Ishikawa (cell line): ENCODE measurements at regions not wholly inside any gene's neighbourhood (a gene's known extent, or its start where the extent isn't known, plus 50 kb on each side); places are given as distances from the start of the nearest gene placed in this dataset.

Source experiments
- CEBPB ChIP-seq: IDR thresholded peaks from 2 replicates; pipeline ENCODE4 v1.6.1; 2012
- CREB1 ChIP-seq: IDR thresholded peaks from 2 replicates; pipeline ENCODE4 v1.6.1; 2012; ENCODE audit warnings: low read depth
- EP300 ChIP-seq: IDR thresholded peaks from 2 replicates; pipeline ENCODE4 v1.6.1; 2012; ENCODE audit warnings: borderline replicate concordance
- MAX ChIP-seq: IDR thresholded peaks from 2 replicates; pipeline ENCODE4 v1.6.1; 2012
- NFIC ChIP-seq: IDR thresholded peaks from 2 replicates; pipeline ENCODE4 v1.6.1; 2012
- RAD21 ChIP-seq: IDR thresholded peaks from 2 replicates; pipeline ENCODE4 v1.6.1; 2012; ENCODE audit warnings: low read depth
- REST ChIP-seq: IDR thresholded peaks from 2 replicates; pipeline ENCODE4 v1.6.1; 2012; ENCODE audit warnings: low read depth, mild to moderate bottlenecking
- TAF1 ChIP-seq: IDR thresholded peaks from 2 replicates; pipeline ENCODE4 v1.6.1; 2012; ENCODE audit warnings: low read depth, mild to moderate bottlenecking
- TEAD4 ChIP-seq: IDR thresholded peaks from 2 replicates; pipeline ENCODE4 v1.6.1; 2012
- USF1 ChIP-seq: IDR thresholded peaks from 2 replicates; pipeline ENCODE4 v1.6.1; 2012
- YY1 ChIP-seq: IDR thresholded peaks from 2 replicates; pipeline ENCODE4 v1.6.1; 2012; ENCODE audit warnings: low read depth

- TF ChIP-seq NFIC (no peak), USF1 (no peak), CEBPB (no peak), YY1 (no peak), TAF1 (no peak), TEAD4 (no peak), REST (no peak), EP300 (no peak), CREB1 (no peak), RAD21 (peak; percentile 84), MAX (no peak)
These were observed 306.5 kb upstream of the TNP1 start for GRCh38 chr2:217166241-217166850.
